ENCODE measurements at regions not wholly inside any gene's neighbourhood (a gene's known extent, or its start where the extent isn't known, plus 50 kb on each side); places are given as distances from the start of the nearest gene placed in this dataset.

GRCh38 chr2:117396161-117396560 is 418.3 kb upstream of the DDX18 start:
- H3K9me3 Mint-ChIP-seq = peaks cover 8% of the 10 kb centered on the region
- no peaks in the 10 kb centered on the region for H3K27me3 Mint-ChIP-seq
- intact Hi-C loops (cut with micrococcal nuclease) = no loop called here
- ChIA-PET CTCF (no interaction called here), POLR2A (no interaction called here)
- DNase-seq (no peak), ATAC-seq (no peak)
- H3K36me3 Mint-ChIP-seq (ENCODE audit: low read depth) = no peaks in the 10 kb centered on the region
- H3K4me3 Mint-ChIP-seq = no peak overlapping the region
- no peak overlapping the region for H3K27ac Mint-ChIP-seq
- no peaks in the 10 kb centered on the region for H3K4me1 Mint-ChIP-seq (ENCODE audit: low read depth)
- TF ChIP-seq, protein P1, sequence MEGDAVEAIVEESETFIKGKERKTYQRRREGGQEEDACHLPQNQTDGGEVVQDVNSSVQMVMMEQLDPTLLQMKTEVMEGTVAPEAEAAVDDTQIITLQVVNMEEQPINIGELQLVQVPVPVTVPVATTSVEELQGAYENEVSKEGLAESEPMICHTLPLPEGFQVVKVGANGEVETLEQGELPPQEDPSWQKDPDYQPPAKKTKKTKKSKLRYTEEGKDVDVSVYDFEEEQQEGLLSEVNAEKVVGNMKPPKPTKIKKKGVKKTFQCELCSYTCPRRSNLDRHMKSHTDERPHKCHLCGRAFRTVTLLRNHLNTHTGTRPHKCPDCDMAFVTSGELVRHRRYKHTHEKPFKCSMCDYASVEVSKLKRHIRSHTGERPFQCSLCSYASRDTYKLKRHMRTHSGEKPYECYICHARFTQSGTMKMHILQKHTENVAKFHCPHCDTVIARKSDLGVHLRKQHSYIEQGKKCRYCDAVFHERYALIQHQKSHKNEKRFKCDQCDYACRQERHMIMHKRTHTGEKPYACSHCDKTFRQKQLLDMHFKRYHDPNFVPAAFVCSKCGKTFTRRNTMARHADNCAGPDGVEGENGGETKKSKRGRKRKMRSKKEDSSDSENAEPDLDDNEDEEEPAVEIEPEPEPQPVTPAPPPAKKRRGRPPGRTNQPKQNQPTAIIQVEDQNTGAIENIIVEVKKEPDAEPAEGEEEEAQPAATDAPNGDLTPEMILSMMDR (IDR thresholded peaks at IDR 0.05) = no peak

- ATAC-seq = no peak
- H3K27me3 Mint-ChIP-seq = no peaks in the 10 kb centered on the region
- H3K4me3 Mint-ChIP-seq = no peak overlapping the region
- no peaks in the 10 kb centered on the region for H3K36me3 Mint-ChIP-seq (ENCODE audit: low read depth)
- no peak overlapping the region for H3K27ac Mint-ChIP-seq
- ChIA-PET POLR2A (no interaction called here), CTCF (no interaction called here)
- TF ChIP-seq, protein P1 (IDR thresholded peaks at IDR 0.05) = no peak
- DNase-seq = no peak
- H3K9me3 Mint-ChIP-seq = peaks cover 7% of the 10 kb centered on the region
- intact Hi-C loops (cut with micrococcal nuclease) = no loop called here
- no peaks in the 10 kb centered on the region for H3K4me1 Mint-ChIP-seq (ENCODE audit: low read depth)
These were observed 412.9 kb upstream of the DDX18 start for GRCh38 chr2:117401582-117401981.

- TF ChIP-seq, protein P1 (IDR thresholded peaks at IDR 0.05) = no peak
- Mint-ChIP-seq H3K27ac (no peak overlapping the region), H3K4me1 (ENCODE audit: low read depth) (no peaks in the 10 kb centered on the region), H3K36me3 (ENCODE audit: low read depth) (no peaks in the 10 kb centered on the region), H3K4me3 (no peak overlapping the region), H3K27me3 (no peaks in the 10 kb centered on the region), H3K9me3 (no peaks in the 10 kb centered on the region)
- no peak for DNase-seq
- no peak for ATAC-seq
- ChIA-PET CTCF (no interaction called here), POLR2A (no interaction called here)
- intact Hi-C loops (cut with micrococcal nuclease) = no loop called here
These were observed 408.0 kb upstream of the DDX18 start for GRCh38 chr2:117406443-117406842.

GRCh38 chr2:117407746-117408145 is 406.7 kb upstream of the DDX18 start:
- ATAC-seq = no peak
- no peak overlapping the region for H3K27ac Mint-ChIP-seq
- ChIA-PET CTCF (no interaction called here), POLR2A (no interaction called here)
- no peak overlapping the region for H3K4me3 Mint-ChIP-seq
- DNase-seq = no peak
- no peaks in the 10 kb centered on the region for H3K9me3 Mint-ChIP-seq
- TF ChIP-seq, protein P1 (IDR thresholded peaks at IDR 0.05) = no peak
- H3K27me3 Mint-ChIP-seq = no peaks in the 10 kb centered on the region
- intact Hi-C loops (cut with micrococcal nuclease) = no loop called here
- H3K4me1 Mint-ChIP-seq (ENCODE audit: low read depth) = no peaks in the 10 kb centered on the region
- no peaks in the 10 kb centered on the region for H3K36me3 Mint-ChIP-seq (ENCODE audit: low read depth)

- Mint-ChIP-seq H3K36me3 (ENCODE audit: low read depth) (no peaks in the 10 kb centered on the region), H3K27ac (no peak overlapping the region), H3K4me1 (ENCODE audit: low read depth) (no peaks in the 10 kb centered on the region), H3K4me3 (no peak overlapping the region), H3K9me3 (no peaks in the 10 kb centered on the region), H3K27me3 (no peaks in the 10 kb centered on the region)
- intact Hi-C loops (cut with micrococcal nuclease) = no loop called here
- ATAC-seq (no peak), DNase-seq (no peak)
- TF ChIP-seq, protein P1 (IDR thresholded peaks at IDR 0.05) = no peak
- ChIA-PET POLR2A (no interaction called here), CTCF (no interaction called here)
These were observed 405.0 kb upstream of the DDX18 start for GRCh38 chr2:117409443-117409842.
